GM12891 (cell line): ENCODE measurements at regions not wholly inside any gene's neighbourhood (a gene's known extent, or its start where the extent isn't known, plus 50 kb on each side); places are given as distances from the start of the nearest gene placed in this dataset.

Experiments used
- PAX5 ChIP-seq: IDR thresholded peaks from 2 replicates; pipeline ENCODE4 v1.6.1; 2011; ENCODE audit warnings: low read length, moderate library complexity, mild to moderate bottlenecking; ENCODE audit not compliant: insufficient read depth, severe bottlenecking
- POLR2A ChIP-seq: IDR thresholded peaks from 2 replicates; pipeline ENCODE4 v1.6.1; 2011; ENCODE audit warnings: low read depth, low read length, control low read depth
- POLR2AphosphoS5 ChIP-seq: IDR thresholded peaks from 2 replicates; pipeline ENCODE4 v1.6.1; 2011; ENCODE audit warnings: low read depth, low read length, control low read depth
- POU2F2 ChIP-seq: IDR thresholded peaks from 2 replicates; pipeline ENCODE4 v1.6.1; 2011; ENCODE audit warnings: low read depth, mild to moderate bottlenecking, control low read depth, low read length, moderate library complexity
- SPI1 ChIP-seq: IDR thresholded peaks from 2 replicates; pipeline ENCODE4 v1.6.1; 2011; ENCODE audit warnings: low read depth, low read length, control low read depth
- TAF1 ChIP-seq: IDR thresholded peaks from 2 replicates; pipeline ENCODE4 v1.6.1; 2011; ENCODE audit warnings: low read depth, low read length, control low read depth

DNA sequence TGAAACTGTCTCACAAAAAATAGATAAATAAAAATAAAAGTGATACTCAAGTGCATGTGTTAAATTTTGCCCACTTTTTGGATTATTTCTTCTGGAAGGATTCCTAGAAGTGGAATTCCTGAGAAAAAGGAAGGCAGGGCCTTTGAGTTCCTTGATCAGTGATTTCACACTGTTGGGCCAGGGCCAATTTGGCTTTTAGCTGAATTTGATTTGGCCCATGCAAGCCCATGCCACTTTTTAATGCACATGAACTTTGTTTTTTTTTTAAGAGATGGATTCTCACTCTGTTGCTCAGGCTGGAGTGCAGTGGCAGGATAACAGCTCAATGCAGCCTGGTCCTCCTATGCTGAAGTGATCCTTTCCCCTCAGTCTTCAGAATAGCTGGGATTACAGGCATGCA is 96.3 kb downstream of the TNFRSF13B start:
- TF ChIP-seq POLR2AphosphoS5 (no peak), POLR2A (no peak), TAF1 (no peak), SPI1 (no peak), PAX5 (no peak), POU2F2 (no peak)
